ENCODE measurements at regions not wholly inside any gene's neighbourhood (a gene's known extent, or its start where the extent isn't known, plus 50 kb on each side); places are given as distances from the start of the nearest gene placed in this dataset.

DNA sequence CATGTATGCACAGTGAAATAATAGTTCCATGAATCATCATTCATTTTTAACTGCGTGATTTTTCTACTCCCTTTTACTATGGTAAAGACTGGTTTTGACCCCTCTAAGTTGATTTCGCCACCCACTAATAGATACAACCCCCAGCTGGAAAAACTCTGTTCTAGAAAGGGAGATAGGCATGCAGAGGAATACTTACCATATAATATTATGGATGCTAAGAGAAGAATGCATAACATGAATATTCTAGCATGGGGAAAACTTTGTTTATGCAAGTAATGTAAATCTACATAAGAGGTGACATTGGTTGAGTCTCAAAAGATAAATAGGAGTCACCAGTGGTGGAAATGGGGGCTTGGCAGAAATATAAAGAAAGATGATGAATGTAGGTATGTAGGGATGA, 97.3 kb upstream of the MBL2 start:
- TF ChIP-seq, protein P1, sequence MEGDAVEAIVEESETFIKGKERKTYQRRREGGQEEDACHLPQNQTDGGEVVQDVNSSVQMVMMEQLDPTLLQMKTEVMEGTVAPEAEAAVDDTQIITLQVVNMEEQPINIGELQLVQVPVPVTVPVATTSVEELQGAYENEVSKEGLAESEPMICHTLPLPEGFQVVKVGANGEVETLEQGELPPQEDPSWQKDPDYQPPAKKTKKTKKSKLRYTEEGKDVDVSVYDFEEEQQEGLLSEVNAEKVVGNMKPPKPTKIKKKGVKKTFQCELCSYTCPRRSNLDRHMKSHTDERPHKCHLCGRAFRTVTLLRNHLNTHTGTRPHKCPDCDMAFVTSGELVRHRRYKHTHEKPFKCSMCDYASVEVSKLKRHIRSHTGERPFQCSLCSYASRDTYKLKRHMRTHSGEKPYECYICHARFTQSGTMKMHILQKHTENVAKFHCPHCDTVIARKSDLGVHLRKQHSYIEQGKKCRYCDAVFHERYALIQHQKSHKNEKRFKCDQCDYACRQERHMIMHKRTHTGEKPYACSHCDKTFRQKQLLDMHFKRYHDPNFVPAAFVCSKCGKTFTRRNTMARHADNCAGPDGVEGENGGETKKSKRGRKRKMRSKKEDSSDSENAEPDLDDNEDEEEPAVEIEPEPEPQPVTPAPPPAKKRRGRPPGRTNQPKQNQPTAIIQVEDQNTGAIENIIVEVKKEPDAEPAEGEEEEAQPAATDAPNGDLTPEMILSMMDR (IDR thresholded peaks at IDR 0.05; ENCODE audit: low read depth, low read length, missing control alignments) = no peak
- no peak overlapping the region for H3K4me3 ChIP-seq (replicated peaks; ENCODE audit: low read depth, low read length)
- no peak for DNase-seq (ENCODE audit: extremely low read depth, low read depth)

DNA sequence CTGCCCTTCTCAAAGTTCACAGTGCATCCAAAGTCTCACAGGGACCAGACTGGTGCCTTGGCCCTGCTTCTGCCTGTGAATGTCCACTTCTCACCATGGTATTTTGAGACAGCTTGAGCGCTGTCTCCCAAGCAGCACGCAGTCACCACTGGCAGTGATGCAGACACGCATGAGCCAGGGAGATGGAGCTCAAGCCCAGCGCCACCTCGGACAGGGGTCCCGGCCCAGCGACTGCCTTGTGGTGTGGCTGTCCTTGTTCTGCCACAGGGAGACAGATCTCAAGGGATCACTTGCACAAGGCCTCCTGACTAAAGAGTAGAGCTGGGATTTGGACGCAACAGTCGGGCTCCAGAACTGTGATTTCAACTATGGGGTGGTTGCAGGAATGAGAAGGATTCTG, 92.6 kb upstream of the MBL2 start:
- no peak for DNase-seq (ENCODE audit: extremely low read depth, low read depth)
- H3K4me3 ChIP-seq (replicated peaks; ENCODE audit: low read depth, low read length) = no peak overlapping the region
- TF ChIP-seq, protein P1 (IDR thresholded peaks at IDR 0.05; ENCODE audit: low read depth, low read length, missing control alignments) = no peak

DNA sequence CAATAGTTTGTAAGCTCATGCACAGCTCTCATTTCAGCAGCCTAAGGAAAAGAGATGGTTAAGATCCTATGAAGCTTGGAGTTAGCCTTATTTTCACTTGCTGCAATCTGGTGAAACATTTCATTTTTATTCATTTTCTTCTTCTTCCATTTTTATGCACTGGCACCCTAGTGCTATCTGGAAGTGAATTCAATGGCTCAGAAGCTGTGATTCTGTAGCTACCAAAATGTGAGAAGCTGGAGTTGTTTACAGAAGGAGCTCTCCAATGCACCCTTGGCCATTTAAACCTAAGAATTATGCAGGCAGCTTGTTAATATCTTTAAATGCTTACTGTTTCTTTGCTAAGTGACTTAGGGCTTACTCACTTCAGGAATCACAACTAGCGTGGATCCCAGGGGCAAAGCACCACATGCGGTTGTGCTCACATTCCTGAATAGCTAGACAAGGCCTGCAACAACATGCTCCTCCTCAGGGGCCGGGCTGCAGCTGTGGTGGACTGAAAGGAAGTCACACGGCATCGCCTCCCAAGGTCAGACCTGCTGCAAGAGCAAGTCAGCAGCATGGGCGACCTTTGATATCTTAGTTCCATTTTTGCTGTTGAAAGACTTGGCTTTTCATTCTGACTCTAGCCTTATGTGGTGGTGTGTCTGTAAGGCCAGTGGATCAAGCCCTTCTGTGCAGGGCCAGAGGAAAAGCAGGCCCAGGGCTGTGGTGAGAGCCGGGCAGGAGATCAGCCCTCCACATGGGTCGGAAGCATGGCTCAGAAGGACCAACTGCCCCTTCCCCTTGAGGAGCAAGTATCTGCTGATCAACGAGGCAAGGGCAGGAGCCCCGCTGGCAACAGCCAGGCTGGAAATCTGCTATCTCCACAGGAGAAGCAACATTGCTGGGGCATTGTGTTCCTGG, 91.9 kb upstream of the MBL2 start:
- TF ChIP-seq, protein P1 (IDR thresholded peaks at IDR 0.05; ENCODE audit: low read depth, low read length, missing control alignments) = no peak
- no peak overlapping the region for H3K4me3 ChIP-seq (replicated peaks; ENCODE audit: low read depth, low read length)
- DNase-seq (ENCODE audit: extremely low read depth, low read depth) = peak; percentile 56

DNA sequence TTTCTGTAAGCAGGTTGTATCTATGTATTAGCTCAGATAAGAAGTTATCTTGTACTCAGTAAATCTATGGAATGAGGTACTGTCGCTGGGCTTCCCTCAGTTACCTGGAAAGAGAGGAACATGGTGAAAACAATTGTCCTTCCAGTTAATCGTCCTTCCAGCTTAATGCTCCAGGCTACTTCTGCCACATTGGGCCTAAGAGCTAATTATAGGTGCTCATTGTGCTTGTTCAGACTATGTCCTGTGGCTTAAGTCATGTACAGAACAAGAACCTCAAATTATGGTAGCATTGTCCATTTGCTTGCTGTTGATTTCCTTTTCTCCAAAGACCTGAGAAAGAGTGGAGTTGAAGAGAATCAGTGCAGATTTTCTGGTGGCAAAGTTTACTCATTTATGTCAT, 86.1 kb upstream of the MBL2 start:
- TF ChIP-seq, protein P1 (IDR thresholded peaks at IDR 0.05; ENCODE audit: low read depth, low read length, missing control alignments) = no peak
- DNase-seq (ENCODE audit: extremely low read depth, low read depth) = no peak
- no peak overlapping the region for H3K4me3 ChIP-seq (replicated peaks; ENCODE audit: low read depth, low read length)

DNA sequence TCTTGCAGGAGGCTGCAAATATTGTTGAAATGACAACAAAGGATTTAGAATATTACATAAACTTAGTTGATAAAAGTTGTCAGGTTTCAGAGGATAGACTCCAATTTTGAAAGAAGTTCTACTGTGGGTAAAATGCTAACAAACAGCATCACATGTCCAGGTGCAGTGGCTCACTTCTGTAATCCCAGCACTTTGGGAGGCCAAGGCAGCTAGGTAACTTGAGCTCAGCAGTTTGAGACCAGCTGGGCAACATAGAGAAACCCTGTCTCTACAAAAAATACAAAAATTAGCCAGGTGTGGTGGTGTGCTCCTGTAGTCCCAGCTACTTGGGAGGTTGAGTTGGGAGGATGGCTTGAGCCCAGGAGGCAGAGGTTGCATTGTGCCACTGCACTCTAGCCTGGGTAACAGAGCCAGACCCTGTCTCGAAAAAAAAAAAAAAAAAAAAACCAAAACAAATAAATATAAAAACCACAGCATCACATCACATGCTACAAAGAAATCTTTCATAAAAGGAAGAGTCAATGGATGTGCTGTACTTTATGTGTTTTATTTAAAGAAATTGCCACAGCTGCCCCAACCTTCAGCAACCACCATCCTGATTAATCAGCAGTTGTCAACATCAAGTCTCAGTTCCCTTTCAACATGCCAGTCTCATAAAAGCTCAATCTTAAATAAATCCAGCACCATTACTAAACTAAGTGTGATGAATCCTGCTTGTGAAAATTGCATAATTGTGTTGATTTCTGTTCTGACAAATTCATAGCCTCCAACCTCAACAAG, 83.2 kb upstream of the MBL2 start:
- no peak overlapping the region for H3K4me3 ChIP-seq (replicated peaks; ENCODE audit: low read depth, low read length)
- DNase-seq (ENCODE audit: extremely low read depth, low read depth) = no peak
- TF ChIP-seq, protein P1 (IDR thresholded peaks at IDR 0.05; ENCODE audit: low read depth, low read length, missing control alignments) = no peak

DNA sequence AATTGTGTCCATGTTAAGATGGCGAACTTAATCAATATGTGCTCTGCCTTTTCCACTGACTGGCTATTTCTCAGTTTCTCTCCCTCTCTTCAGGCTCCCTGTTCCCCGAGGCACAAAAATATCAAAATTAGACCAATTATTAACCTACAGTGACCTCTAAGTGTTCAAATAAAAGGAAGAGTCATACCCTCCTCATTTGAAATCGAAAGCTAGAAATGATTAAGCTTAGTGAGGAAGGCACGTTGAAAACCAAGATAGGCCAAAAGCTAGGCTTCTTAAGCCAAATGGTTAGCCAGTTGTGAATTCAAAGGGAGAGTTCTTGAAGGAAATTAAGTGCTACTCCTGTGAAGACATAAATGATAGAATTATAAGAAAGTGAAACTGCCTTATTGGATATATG, 81.1 kb upstream of the MBL2 start:
- TF ChIP-seq, protein P1 (IDR thresholded peaks at IDR 0.05; ENCODE audit: low read depth, low read length, missing control alignments) = no peak
- no peak for DNase-seq (ENCODE audit: extremely low read depth, low read depth)
- no peak overlapping the region for H3K4me3 ChIP-seq (replicated peaks; ENCODE audit: low read depth, low read length)

Data from HFF-Myc (cell line).